Stimulated activated CD4-positive, alpha-beta T cell treated with anti-CD3 and anti-CD28 coated beads, Interleukin-4, amount 100 ng/mL, for 48 hours (primary cell): ENCODE measurements at regions not wholly inside any gene's neighbourhood (a gene's known extent, or its start where the extent isn't known, plus 50 kb on each side); places are given as distances from the start of the nearest gene placed in this dataset.
"Not testable (repeated sequence)": the region's sequence is repeated elsewhere in the genome, so short reads cannot be mapped to it uniquely, and the experiment has no call there.

Source experiments
- DNase-seq, 2 donors: peaks; one replicate each; pipeline ENCODE4 v3.0.0-alpha.2; 2020; ENCODE audit warnings: low read depth in 2 of 2

DNA sequence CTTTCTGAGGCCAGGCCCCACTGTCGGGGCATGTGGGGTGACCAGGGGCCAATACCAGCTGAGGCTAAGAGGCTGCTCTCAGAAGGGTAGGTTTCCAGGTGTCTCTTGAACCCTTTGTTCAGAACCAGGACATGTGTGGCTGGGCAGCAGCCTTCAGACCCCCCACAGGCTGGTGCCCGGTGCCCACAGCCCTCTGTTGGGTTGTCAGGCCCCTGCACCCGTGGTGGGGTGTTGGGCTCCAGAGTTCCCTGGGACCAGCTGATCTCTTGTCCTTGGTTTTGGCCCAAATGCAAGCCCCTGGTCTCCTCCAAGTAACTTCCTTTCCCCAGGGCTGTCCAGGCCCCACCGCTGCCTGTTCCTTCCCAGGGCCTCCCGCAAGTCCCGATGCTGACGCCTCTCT is 226.0 kb downstream of the TMEM121 start:
- not testable (repeated sequence) for DNase-seq

DNA sequence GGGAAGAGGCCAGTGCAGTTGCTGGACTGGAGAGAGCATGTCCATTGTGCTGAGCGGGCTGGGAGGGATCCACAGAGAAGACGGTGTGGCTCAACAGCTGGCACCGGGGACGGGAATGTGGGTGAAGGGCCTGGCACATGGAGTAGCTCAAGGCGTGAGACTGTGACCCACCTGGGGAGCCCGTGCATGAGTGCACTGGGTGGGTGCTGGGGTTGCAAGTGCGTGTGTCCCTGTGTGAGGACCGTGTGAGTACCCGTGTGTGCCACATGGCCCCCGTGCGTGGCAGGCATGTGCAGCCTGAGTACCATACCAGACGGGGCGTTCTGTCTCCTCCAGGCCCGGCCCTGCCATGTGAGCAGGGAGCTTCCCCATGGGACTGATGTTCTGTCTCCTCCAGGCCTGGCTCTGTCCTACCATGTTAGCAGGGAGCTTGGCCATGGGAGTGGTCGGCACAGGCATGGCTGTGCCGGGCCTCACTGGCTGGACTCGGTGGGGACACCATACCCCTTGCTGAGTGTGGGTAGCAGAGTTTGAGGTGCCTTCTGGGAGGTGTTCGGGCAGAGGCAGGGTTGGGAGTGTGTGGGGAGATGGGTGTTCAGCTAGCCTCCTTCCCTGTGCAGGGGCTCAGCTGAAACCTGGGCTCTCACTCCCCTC is 234.4 kb downstream of the TMEM121 start:
- DNase-seq, result no peak

DNA sequence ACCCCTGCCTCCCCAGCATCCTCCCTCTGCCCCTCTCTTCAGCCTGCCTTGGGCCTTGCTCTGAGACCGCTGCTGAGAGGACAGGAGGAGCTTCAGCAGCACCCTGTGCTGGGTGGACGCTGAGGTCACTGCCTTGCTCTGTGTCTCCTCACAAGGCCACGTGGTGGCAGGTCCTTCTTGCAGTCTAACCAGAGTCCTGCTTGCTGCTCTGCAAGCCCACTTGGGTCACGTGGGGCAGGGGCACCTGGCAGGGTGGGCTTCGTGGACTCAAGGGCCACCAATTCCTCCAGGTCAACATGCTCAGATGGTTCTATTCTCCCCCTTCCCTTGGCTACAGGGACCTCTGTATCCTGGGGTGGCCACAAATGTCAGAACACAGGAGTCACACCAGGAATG is 235.0 kb downstream of the TMEM121 start:
- not testable (repeated sequence) for DNase-seq

DNA sequence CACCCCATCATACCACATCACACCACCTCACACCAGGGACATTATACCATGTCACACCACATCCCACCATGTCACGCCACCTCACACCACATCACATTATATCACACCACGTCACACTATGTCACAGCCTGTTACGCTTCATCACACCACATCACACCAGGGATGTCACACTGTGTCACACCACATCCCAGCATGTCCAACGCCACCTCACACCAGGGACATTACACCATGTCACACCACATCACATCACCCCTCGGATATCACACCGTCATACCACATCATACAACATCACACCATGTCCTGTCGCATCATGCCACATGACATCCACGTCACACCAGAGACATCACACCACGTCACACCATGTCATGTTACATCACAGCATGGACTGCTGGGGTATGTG is 235.5 kb downstream of the TMEM121 start:
- no peak for DNase-seq

DNA sequence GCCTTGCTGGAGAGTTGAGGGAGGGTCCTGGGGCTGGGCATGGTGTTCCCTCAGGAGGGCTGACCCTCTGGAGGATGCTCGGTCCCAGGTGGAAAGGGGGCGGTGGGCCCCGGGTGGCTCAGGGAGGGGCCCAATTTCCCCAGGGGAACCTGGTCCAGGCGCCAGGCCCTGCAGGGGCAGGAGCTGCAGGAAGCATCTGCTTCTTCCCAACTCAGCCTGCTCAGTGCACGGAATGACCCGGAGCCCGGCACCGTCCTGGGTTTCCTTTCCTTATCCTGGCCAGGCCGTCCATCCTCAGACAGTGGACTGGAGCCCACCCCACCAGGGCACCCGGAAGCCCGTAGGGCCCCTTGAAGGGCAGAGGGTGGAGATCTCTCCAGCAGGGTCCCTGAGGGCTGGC is 235.9 kb downstream of the TMEM121 start:
- not testable (repeated sequence) for DNase-seq

DNA sequence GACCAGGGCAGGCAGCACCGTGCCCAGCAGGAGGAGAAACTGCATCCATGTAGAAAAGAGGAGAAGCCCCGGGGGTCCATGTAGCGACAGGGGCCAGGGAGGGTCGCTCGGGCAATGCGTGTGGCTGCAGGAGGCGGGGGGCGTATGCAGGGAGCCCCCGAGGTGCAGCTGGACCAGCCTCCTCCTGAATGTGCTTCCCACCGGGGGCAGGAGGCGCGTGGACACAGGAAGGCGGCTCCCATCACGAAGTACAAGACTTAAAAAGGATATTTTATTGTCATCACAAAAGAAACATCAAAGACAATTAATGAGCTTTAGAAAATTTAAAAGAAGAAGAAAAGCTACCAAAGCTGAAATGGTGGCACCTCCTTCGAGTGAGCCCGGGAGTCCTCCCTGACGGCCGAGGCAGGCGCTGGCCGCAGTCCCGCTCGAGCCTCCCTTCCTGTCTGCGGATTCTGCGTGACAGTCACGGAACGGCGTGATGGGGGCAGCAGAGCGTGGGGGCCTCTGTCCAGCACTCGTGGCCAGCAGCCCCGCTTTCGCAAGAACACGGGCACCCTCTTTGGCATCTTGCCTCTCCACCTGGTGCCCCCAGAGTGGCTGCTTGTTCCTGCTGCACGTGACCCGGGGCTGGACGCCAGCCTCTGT is 238.0 kb downstream of the TMEM121 start:
- DNase-seq, result not testable (repeated sequence)

DNA sequence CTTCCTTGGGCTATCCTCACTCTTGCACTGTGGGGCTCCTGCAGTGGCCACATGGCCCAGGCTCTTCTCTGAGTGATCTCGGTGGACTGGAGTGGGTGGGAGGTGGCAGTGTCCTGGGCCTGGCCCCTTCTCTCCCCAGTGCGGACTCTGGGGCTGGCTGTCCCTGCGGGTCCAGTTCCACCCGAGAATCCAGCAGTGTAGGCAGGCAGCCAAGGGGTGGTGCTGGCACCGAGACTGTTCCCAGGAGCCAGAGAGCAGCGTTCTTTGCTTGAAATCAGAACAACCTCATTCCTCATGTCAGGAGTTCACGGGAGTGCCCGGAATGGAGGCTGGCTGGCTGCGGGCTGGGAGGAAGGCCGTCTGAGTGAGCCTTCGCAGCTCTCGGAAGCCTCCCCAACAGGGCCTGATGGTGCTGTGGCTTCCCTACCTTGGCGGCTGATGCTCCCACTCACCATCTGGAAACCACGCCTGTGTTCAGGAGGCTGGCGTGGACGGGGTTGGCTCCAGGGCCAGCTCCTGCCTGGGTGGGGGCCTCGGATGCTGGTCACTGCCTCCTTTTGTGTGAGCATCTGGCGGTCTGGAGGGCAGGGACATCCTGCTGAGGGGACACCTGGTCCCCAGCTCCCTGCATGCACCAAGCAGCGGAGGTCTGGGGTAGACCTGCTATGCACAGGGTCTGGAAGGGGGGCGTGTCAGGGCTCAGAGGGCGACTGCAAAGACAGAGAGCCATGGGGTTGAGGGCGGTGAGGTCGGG is 238.9 kb downstream of the TMEM121 start:
- not testable (repeated sequence) for DNase-seq

DNA sequence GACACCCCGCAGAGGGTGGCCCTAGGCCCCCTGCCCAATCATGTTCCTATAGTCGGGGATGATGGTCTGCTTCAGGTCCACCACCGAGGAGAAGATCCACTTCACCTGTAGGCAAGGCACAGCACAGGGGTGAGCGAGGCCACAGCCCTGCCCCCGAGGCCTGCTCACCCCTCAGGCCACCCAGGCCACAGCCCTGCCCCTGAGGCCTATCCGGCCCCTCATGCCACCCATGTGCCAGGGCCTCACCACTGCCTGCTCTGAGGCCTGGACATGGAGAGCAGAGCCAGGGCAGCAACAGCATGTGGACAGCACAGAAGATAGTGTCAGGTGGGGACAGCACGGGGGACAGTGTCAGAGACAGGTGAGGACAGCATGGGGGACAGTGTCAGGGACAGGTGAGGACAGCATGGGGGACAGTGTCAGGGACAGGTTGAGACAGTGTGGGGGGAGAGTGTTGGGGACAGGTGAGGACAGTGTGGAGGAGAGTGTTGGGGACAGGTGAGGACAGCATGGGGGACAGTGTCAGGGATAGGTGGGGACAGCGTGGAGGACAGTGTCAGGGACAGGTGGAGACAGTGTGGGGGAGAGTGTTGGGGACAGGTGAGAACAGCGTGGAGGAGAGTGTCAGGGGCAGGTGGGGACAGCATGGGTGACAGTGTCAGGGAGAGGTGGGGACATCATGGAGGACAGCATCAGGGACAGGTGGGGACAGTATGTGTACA is 239.7 kb downstream of the TMEM121 start:
- no peak for DNase-seq

DNA sequence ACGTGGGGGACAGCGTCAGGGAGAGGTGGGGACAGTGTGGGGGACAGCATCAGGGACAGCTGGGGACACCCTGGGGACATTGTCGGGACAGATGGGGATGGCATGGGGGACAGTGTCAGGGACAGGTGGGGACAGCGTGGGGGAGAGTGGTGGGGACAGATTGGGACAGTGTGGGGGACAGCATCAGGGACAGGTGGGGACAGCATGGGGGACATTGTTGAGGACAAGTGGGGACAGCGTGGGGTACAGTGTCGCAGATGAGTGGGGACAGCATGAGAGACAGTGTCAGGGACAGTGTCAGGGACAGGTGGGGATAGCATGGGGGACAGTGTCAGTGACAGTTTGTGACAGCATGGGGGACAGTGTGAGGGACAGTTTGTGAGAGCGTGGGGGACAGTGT is 240.9 kb downstream of the TMEM121 start:
- DNase-seq, result no peak

DNA sequence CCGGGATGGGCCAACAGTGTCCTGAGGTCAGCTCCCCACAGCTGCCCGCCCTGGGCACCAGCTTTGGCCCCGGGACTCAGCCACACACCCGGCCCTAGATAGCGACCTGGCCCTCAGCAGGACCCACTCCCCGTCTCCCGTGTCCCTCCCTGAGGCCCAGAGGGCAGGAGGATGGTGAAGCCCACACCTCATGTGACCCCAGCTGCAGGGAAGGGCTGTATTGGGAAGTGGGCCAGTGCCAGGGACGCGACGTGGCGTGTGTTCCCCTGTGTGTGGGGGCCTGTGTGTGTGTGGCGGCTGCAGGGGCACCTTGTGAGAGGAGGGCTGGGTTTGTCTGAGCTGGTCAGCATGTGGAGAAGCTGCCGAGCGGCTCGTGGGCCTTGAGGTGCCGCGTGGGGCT is 241.7 kb downstream of the TMEM121 start:
- not testable (repeated sequence) for DNase-seq

DNA sequence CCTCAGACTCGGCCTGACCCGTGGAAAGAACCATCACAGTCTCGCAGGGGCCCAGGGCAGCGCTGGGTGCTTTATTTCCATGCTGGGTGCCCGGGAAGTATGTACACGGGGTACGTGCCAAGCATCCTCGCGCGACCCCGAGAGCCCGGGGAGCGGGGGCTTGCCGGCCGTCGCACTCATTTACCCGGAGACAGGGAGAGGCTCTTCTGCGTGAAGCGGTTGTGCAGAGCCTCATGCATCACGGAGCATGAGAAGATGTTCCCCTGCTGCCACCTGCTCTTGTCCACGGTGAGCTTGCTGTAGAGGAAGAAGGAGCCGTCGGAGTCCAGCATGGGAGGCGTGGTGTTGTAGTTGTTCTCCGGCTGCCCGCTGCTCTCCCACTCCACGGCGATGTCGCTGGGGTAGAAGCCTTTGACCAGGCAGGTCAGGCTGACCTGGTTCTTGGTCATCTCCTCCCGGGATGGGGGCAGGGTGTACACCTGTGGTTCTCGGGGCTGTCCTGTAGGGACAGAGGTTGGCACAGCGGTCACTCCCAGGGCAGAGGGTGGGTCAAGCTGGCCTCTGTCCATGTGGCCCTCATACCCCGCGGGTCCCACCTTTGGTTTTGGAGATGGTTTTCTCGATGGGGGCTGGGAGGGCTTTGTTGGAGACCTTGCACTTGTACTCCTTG is 242.8 kb downstream of the TMEM121 start:
- DNase-seq, result not testable (repeated sequence)

DNA sequence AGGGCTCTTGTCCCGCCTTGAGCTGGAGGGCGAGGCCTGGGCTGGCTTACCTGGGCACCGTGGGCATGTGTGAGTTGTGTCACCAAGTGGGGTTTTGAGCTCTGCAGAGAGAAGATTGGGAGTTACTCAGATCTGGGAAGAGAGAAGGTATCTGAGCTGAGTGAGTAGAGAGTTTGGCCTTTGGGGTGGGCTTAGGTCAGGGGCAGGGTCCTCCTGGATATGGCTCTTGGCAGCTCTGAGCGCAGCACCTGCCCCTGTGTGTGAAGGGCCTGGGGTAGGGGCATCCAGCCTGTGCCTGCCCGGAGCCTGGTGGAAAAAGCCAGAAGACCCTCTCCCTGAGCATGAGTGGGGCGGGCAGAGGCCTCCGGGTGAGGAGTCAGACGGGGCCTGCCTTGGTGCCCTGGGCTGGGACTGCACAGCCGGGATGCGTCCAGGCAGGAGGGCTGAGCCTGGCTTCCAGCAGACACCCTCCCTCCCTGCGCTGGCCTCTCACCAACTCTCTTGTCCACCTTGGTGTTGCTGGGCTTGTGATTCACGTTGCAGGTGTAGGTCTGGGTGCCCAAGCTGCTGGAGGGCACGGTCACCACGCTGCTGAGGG is 244.3 kb downstream of the TMEM121 start:
- not testable (repeated sequence) for DNase-seq

DNA sequence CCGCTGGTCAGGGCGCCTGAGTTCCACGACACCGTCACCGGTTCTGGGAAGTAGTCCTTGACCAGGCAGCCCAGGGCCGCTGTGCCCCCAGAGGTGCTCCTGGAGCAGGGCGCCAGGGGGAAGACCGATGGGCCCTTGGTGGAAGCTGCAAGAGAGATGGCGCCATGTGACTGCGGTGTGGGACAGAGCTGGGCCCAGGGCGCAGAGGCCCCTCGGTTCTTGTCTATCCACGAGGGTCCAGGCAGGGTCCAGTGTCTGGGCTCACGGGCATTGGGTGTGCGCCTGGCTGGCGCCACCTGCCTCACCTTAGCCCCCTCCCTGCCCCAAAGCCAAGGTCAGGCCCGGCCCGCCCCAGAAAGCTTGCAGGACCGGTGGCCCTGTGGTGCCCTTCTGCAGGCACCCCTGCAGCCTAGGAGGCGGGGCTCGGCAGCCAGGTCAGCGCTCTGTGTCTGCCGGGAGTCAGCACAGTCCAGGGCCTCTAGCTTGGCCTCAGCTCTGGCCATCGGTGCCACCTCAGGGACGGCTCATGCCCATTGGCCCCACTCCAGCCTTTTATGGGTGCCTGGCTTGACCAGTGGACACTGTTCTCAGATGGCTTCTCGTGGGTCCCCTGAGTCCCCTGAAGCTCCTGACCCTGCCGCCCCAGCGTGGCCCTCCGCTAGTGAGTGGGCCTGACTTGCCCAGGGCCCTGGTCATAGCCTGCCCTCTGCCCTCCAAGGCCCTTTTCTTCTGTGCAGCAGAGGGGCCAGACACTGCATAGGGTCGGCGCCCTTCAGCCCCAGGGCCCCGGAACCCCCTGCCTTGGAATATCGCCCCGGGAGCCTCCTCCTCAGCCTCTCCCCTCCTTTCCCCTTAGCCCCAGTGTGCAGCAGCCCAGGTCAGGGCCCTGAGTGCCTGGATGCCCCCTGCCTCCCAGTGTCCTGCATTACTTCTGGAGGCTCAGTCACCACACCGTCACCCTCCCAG is 245.2 kb downstream of the TMEM121 start:
- DNase-seq, result not testable (repeated sequence)

DNA sequence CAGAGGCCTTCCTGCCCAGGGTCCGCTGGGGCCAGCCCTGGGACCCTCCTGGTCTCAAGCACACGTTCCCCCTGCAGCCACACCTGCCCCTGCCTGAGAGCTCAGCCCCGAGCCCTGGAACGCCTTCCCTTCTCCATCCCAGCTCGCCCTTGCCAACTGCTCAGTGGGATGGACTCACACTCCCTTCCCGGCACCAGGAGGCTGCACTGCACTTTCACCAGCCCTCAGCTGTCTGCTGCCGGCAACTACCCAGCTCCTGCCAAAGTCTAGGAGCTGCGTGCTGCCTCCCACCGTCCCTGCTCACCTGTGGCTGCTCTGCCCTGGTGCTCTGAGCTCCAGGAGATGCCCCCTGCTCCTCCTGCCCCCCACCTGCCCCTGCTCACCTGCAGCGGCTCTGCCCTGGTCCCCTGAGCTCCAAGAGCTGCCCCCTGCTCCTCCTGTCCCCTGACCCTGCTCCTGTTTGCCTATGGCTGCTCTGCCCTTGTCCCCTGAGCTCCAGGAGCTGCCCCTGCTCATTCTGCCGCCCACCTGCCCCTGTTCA is 246.4 kb downstream of the TMEM121 start:
- not testable (repeated sequence) for DNase-seq

DNA sequence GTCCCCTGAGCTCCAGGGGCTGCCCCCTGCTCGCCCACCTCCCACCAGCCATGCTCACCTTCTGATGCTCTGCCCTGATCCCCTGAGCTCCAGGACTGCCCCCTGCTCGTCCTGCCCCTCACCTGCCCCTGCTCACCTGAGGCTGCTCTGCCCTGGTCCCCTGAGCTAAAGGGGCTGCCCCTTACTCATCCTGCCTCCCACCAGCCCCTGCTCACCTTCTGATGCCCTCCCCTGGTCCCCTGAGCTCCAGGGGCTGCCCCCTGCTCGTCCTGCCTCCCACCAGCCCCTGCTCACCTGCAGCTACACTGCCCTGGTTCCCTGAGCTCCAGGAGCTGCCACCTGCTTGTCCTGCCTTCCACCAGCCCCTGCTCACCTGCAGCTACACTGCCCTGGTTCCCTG is 247.2 kb downstream of the TMEM121 start:
- no peak for DNase-seq

DNA sequence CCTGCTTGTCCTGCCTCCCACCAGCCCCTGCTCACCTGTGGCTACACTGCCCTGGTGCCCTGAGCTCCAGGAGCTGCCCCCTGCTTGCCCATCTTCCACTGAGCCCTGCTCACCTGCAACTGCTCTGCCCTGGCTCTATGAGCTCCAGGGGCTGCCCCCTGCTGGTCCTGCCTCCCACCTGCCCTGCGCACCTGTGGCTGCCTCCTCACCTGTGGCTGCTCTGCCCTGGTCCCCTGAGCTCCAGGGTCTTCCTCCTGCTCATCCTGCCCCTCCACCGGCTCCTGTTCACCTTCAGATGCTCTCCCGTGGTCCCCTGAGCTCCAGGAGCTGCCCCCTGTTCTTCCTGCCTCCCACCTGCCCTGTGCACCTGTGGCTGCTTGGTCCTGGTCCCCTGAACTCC is 247.6 kb downstream of the TMEM121 start:
- DNase-seq, result no peak

DNA sequence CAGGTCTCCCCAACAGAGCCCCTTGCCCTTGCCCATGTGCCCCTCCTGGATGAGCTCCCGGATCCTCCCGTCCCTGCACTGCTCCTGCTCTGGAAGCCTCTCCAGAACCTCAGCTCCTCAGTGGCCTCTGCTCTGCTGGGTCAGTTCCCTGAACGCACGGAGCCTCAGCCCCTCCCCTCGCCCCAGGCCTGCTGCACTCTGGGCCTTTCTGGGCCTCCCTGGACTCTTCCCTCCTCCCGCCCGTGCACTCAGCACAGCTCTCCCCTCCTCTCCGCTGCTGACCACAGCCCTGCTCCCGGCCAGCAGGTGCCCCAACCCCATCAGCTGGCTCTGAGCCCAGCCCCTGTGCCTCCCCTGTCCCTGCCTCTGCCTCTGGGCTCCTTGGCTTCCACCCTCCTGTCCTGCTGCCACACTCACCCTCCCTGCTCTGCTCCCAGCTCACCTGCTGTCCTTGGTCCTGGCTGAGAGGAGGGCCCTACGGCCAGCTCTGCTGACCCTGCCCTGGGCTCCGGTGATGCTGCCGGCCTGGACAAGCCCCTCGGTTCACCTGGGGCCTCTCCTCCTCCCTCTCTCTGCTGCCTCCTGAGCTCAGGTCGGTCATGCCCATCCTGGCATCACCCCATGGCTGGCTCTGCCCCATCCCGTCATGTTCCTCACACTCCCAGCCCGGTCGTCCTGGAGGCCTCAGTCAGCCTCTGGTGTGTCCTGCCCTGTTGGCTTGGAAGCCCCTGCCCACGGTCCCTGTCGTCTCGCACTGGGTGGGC is 248.4 kb downstream of the TMEM121 start:
- DNase-seq, result not testable (repeated sequence)

DNA sequence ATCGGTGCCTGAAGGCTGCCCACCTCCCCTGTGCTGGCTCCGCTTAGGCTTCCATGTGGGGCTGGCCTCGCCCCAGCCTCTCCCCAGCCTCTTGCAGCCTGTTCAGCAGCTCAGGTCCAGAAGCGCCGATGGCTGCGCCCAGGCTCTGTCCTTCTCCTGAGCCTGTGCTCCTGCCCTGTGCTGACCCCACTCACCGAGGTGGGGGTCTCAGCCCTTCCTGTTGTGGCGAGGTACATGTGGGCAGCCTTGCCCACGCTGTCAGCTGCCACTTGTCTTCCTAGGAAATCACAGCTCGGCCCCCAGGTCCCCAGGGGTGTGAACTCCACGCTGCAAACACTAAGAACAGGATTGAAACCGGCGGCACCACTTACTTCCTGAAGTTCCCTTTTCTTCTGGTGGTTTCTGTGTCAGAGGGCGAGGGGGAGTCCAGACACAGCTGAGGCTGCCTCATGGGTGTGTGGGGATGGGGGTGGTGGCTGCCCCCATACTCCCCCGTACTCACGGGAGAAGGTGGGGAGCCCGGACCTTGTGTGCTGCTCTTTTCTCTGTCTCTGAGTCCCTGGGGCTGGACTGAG is 249.1 kb downstream of the TMEM121 start:
- DNase-seq, result not testable (repeated sequence)

DNA sequence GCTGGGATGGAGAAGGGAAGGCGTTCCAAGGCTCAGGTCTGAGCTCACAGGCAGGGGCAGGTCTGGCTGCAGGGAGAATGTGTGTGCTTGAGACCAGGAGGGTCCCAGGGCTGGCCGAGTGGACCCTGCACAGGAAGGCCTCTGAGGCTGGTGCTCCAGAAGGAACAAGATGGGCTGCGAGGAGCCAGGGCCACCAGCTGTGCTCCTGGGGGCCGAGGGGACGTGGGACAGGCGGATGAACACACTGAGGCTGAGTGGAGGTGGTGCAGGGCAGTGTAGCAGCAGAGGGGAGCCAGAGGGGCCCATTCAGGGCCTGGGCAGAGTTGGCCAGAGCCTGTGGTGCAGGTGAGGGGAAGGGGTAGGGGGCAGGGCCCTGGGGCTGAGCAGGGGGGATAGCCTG is 249.7 kb downstream of the TMEM121 start:
- DNase-seq, result not testable (repeated sequence)
